ENCODE measurements at regions not wholly inside any gene's neighbourhood (a gene's known extent, or its start where the extent isn't known, plus 50 kb on each side); places are given as distances from the start of the nearest gene placed in this dataset.

GRCh38 chr3:76410762-76411281 is 625.5 kb upstream of the ZNF717 start:
- TF ChIP-seq CTCF (IDR thresholded peaks at IDR 0.05) = no peak
- TF ChIP-seq POLR2A (IDR thresholded peaks at IDR 0.05) = no peak

Measured in testis (tissue), 2 donors.